HG02763 (cell line): ENCODE measurements at regions not wholly inside any gene's neighbourhood (a gene's known extent, or its start where the extent isn't known, plus 50 kb on each side); places are given as distances from the start of the nearest gene placed in this dataset.

Source experiments
- ATAC-seq: cut with Tn5 transposase; IDR thresholded peaks from one replicate; pipeline ENCODE4 v1.9.1; 2021; ENCODE audit warnings: mild to moderate bottlenecking, moderate library complexity; ENCODE audit not compliant: unreplicated experiment

DNA sequence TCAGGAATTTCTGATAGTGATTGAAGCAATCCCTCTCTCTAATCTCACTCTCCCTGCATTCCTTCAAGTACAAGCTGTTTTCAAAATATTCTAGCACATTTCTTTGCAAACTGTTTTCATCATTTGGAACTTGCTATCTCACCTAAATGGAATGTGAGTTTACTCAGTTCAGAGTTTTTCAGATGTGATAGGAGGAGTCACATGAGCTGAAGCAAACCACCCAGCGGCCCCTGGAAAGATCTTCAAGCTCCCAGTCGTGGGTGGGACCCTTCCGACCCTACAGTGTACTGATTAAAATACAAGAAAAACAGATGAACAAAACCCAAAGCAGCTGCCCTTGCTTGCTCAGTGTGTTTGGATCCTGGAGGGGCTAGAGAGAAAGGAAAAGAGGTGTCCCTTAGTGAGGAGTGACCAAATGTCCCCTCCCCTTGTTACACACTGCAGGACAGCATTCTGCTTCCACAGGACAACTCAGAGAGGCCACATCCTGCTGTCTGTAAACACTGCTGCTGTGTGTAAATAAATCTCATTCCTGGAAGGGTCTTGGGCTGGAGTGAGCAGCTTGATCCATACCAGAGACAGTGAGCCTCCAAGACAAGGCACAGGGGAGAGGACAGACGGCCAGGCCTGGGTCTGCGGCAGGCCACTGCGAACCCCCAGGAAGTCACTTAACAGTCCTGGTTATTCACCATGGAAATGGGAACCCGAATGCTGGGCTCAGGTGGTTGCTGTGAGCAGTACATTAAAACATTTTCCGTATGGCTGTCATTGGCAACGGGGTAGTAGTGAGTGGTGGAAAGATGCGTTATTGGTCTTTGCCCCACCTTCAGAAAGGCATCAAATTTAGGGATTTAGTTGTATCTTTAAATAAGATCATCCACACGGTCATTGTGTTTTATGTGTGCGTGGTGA lies 229.2 kb downstream of the RHOU start:
- ATAC-seq = no peak

DNA sequence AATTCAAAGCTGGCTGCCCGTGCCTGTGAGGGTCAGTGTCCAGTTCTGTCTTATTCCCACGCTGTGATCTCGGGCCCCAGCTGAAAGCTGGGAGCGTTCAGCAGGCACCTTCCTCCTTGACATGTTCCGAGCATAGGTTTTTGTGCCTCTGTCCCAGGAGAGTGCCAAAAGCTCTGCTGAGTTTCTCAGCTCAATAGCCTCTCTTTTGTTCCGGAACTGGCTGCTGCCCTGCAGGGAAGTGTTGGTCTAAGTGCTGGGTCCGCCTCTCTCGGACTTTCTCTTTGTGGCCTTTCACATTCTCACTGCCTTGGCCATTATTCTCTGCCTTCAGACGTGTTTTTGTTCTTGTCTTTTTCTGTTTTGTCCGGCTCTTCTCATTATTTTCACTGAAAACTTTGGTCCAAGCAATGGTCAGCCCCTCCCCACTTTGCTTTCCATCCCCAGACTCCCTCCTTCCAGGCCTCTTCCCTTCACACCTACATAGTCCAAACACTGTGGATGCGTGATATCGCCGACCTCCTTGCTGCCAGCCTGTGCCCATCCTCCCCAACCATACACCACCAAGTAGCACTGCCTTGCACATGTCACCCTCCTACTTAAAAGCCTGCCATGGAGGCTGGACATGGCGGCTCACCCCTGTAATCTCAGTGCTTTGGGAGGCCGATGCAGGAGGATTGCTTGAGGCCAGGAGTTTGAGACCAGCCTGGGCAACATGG lies 233.8 kb downstream of the RHOU start:
- no peak for ATAC-seq

DNA sequence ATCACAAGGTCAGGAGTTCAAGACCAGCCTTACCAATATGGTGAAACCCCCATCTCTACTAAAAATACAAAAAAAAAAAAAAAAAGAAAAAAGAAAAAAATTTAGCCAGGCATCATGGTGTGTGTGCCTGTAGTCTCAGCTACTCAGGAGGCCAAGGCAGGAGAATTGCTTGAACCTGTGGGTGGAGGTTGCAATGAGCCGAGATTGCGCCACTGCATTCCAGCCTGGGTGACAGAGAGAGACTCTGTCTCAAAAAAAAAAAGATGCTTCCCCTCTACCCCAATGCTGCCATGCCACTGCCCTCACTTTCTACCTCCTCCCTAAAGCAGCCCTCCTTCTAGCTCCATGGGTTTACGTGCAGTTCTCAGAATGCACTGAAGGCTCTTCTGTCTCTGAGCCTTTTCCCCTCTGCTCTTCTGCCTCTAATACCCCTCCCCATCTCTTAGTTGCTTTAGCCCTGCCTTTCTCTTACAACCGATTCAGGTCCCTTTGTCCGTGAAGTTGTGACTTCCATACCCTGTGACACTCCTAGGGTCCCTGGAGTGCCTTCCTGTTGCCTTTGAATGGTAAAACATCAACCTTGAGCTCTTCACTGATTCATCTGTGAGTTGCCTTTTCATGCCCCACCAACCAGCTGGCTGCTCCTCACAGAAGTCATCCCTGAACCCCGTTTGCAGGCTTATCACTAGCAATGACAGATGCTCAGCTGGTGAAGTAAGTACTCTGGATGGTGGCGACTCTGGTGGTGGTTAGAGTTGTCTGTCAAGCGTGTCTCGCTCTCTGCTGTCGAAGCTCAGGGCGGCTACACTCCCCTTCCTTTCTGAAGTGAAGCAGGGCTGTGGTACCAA lies 234.9 kb downstream of the RHOU start:
- ATAC-seq = no peak

DNA sequence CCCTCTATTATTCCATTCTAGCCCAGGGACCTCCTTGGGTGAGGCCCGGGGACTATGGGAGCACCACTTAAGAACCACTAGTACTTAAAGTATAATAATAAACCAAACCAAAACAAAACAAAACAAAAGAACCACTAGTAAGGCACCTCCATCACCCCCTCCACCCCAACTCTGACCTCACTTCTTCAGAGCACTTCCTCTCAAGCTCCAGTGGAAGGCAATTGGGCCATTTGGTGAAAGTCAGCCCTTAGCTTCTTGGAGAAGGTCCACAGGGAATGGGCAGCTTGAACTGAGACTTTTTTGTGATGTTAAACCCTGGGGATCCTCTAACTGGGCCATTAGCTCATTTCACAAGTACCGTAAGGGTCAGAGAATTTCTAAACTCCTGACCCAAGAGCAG lies 237.3 kb downstream of the RHOU start:
- no peak for ATAC-seq

DNA sequence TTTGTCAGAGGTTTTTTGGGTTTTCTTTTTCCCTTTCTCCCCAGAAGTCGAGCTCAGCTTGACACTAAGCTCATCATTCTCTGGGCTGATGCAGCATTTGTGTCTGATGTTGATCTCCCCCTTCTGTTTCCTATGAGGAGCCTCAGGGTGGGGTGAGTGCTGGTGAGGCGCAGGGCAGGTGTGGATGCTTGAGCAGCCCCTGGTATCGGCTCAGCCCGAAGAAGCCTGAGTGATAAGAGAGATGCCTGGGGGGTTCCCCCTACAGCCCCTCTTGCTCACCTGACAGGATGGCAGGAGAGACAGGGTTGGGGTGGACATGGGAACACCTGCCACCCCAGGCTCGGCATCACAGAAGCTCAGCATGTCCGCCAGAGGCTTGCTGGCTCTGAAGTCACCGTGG lies 239.0 kb downstream of the RHOU start:
- no peak for ATAC-seq

DNA sequence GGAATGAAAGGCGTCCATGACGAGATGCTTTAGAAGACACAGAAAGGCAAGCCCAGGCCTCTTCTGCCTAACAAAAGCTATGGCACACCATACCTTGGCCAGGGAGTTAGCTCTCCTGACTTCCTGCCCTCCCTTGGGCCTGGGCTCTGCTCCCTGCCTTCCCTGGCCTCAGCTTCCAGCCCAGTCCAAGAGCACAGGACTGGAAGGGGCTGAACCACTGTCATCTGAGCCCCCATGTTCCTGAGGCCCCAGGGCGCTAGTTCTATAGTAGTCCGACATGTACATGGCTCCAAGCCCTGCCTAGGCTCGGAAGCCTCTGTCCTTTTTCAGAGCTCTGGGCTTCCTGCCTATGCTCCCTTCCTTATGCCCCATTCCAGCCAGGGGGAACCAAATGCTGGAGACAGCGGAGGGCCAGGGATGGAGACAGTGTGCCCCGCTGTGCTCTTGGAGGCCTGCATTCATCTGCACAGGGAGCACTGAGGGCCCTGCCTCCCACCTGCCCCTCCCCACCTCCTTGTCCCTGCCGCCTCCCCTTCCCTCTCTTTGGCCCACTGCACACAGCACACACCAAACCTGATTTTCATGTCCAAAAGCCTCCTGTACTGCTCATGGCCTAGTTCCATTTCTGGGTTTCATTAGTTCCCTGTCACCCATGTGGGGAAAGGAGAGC lies 240.1 kb downstream of the RHOU start:
- no peak for ATAC-seq

DNA sequence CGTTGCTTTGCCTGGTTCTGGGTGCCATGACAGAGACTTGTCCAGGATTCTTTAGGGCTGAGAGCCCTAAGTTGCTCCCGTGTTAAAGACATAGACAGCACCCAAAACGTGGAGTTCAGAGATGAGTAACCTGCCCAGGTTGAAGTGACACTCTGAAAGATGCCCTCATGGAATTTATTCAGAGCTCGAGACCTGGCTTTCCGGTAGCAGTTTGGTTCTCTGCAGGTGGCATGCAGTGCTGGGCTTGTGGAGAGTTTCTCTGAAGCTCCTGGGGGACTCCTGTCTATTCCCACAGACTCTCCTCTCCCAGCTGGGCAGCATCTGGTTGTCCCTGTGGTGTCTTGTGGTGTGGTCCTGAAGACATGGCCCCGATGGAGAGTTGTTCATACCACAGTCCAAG lies 241.0 kb downstream of the RHOU start:
- ATAC-seq = no peak

DNA sequence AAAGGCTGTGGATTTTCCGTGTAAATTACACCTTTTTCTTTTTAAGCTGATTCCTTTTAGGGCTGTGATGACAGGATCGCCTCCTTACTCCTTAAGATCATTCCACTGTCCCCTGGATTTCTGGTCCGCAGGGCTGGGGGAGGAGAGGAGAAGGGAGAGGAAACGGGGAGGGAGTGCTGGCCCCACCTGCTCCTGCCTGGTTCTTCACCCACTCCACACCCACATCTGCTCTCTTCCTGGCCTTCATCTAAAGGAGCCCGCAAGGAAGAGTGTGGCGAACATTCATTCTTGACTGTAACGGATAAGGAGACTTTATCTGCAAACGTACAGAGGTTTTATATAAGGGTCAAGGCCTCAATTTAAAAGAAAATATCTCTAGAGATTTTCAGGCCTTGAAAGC lies 242.0 kb downstream of the RHOU start:
- no peak for ATAC-seq

DNA sequence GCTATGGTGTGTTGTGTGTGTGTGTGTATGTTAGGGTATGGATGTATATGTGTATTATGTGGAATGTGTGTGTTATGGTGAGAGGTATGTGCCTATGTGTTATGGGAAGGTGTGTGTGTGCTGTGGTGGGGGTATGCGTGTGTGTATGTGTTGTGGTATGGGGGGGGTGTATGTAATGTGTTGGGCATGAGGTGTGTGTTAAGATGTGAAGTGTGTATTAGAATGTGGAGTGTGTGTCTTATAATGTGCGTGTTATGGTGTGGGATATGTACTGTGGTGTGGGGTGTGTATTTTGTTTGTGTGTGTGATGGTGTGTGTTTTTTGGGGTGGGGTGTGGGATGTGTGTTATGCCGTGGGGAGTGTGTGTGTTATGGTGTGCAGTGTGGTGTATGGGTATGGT lies 242.5 kb downstream of the RHOU start:
- no peak for ATAC-seq

DNA sequence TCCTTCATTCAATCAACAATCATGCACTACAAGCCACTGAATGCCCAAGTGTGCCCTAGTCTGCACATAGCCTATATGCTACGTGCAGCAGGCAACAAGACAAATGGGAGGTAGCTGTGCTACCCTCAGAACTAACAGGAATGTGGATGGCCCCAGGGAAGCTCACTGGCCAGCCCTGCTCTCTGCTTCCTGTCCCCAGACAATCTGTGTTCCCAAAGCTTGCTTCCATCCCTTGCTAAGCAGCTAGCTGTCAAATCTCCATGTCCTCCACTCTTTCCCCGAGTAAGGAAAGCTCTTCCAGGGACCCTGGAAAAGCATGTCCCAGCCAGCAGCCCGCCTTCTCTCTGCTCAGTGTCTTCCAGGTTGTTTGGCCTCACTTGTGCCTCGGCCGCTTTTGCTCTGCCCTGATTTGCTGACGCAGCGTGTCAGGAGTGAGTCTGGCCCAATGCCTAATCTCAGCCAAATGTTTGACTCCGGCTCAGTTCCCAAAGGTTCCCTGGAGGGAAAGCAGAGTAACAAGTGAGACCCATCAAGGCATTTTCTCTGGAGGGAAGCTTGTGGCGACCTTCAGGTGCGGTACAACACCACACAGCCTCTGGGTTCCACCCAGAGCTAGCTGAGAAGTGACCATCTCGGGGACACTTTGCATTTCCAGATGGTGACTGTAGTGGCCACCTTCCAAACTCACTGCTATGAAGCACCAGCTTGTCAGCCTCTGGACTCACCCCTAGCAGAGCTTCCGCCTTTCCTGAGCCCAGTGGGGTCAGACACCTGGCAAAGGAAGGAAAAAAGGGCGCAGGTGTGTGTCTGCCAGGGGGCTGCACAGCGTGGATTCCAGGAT lies 243.4 kb downstream of the RHOU start:
- ATAC-seq = no peak

DNA sequence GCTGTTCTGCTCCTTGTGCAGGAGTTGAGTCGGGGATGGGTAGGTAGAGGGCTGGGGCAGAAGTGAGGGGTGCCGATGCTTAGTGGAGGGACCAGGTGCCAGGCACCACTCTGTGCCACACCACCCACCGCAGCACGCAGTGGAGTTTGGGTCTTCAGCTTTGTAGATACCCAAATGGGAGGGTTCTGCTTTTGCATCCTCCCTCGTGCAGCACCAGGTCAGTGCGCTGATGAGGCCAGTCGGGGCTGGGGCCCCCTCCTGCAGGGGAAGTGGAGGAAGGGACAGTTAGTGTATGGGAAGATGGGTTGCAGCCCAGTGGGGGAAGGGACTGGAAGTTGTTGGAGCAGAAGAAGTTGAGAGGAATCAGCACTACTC lies 244.0 kb downstream of the RHOU start:
- ATAC-seq = no peak

DNA sequence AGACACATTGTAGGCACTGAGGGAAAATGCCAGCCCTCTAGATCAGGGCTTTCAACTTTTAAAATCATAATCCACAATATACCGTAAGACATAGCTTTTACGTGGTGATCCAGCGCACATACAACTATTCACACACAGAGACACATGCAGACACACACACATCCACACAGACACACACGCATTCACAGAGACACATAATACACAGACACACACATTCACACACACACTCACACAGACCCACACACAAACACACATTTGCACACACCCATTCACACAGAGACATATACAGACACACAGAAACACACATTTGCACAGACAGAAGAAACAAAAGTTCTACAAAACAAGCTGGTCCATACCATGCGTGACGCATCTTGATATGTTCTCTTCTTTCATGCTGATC lies 244.5 kb downstream of the RHOU start:
- no peak for ATAC-seq

DNA sequence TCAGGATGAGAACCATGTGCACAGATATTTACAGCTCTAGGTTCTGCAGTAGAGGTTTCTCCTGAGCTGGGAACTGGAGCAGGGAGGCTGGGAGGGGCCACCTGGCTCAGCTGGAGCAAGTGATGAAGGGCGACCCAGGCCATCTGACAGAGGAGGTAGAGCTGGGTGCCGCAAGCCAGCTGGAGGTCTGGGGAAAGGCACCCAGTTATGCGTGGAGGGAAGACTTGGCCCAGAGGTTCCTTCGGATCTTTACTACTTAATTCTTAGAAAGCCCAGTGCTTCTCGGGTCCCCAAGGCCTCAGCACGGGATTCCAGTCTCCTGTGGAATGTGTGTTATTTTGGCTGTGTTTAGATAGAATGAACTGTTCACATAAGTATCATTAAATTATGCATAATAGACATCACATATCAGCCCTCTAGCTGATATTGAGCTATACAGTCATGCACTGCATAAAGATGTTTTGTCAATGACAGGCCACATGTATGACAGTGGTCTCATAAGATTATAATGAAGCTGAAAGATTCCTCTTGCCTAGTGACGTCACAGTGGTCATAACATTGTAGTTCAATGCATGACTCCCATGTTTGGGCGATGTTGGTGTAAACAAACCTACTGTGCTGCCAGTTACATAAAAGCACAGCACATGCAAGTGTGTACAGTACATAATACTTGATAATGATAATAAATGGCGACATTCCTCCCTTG lies 245.1 kb downstream of the RHOU start:
- no peak for ATAC-seq

DNA sequence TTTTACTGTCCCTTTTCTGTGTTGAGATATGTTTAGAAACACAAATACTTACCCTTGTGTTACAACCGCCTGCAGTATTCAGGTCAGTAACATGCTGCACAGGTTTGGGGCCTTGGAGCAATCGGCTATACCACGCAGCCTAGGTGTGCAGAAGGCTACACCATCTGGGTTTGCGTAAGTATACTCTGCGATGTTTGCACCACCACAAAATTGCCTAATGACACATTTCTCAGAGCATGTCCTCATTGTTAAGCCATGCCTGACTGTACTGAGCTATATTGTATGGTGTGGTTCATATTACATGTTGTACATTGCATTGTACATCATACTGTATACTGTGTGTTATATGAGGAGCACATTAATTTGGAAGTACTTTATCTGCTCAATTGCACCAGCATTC lies 247.4 kb downstream of the RHOU start:
- ATAC-seq = no peak

DNA sequence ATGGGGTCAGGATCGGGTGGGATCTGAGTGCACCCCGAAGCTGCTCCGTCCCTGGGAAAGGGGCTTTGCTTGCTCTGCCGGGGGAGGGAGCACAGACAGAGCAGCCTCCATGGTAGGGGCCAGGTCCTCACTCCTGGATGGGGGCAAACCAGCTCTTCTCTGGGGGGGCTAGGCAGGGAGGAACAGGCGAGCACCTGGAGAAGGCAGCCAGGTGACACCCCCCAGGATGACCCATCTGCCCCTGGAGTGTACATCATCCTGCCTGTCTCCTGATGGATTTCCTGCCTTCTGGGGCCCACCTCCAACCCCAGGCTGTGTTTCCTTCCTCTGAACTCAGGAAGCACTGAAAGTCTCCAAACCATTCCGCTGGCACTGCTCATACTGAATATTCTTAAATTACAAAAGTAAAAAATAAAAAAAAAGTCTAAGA lies 248.0 kb downstream of the RHOU start:
- ATAC-seq = no peak

DNA sequence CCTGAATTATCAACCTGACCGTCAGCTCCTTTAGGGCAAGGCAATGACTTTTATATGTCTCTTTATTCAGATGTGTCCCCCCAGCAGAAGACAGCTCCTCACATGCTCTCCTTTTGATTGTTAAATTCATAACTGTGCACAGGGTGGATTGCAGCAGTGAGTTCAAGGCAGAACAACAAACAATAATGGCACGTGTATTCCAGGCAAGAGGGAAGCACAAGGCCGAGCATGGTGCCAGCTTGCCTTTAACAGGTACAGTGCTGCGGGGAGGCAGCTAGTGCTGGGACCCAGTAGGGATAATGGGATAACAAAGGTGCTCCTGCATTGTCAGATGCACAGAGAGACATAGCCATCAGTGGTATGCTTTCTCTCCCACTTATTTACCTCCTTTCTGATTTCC lies 248.4 kb downstream of the RHOU start:
- no peak for ATAC-seq

DNA sequence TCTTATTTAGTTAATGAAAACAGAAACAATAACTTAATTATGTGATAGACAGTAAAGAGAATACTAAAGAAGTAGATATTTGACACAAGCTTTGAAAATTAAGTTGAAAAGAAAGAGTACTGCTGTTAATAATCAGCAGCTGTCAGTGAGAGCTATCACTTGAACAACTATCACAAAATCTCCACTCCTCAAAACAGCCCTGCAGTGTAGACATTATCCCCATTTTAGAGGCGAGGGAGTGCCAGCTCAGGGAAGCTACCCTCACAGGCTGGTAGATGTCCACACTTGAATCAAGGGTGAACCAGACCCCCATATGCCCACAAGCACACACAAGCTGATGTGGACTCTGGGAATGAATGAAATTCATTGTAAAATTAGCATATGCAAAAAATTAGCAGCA lies 248.8 kb downstream of the RHOU start:
- no peak for ATAC-seq

DNA sequence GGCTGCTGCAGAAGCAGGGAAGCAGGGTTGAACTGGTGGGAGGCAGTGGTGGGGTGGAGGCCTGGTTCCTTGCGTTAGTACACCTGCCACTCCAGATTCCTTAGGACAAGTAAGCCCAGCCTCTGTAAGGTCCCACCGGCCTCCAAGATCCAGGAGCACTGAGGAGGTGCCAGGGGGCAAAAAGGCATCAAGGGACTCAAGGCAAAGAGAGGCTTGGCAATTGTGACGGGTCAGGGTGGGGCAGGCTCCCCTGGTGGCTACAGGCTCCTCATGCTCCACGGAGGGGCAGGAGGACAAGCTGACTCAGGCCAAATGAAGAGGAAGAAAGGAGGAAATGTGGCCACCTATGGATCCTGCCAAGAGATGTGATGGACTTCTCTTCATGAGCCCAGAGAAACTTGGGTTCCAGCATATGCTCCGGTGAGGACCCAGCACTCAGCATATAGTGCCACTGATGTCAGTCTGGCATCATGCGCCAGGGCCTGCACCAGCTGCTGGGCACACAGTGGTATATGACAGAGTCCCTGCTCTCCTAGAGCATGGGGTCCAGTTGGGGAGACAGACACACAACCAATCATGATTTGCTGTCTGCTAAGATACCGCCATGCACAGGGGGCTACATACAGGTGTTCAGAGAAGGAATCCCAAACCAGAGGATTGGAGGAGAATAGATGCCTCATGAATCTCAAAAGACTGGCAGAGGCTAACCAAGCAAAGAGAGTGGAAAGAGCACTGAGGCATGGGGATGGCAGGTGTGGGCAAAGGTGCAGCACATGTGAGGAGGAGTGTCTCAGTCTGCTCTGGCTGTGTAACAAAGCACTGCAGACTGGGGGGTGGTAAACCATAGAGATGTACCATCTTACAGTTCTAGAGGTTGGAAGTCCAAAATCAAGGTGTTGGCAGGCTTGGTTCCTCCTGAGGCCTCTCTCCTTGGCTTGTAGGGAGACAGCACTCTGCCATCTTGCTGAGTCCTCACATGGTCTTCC lies 249.7 kb downstream of the RHOU start:
- no peak for ATAC-seq
